Karpas-422 (cell line): ENCODE measurements at regions not wholly inside any gene's neighbourhood (a gene's known extent, or its start where the extent isn't known, plus 50 kb on each side); places are given as distances from the start of the nearest gene placed in this dataset.

Experiments used
- DNase-seq: peaks from one replicate; pipeline ENCODE4 v3.0.0-alpha.2; 2015
- H2AFZ ChIP-seq: fragments of 200-600 bp; sonication (generic); 2 replicates; pipeline ENCODE4 v1.6.1; 2014; ENCODE audit warnings: antibody characterized with exemption, low read length, mixed read lengths
- H3K27ac ChIP-seq: fragments of 200-600 bp; sonication (generic); 2 replicates; pipeline ENCODE4 v1.5.1; 2014; ENCODE audit warnings: mild to moderate bottlenecking, low read length, moderate library complexity
- H3K27me3 ChIP-seq: fragments of 200-600 bp; sonication (generic); 2 replicates; pipeline ENCODE4 v1.6.1; 2014; ENCODE audit warnings: low read length, mixed read lengths
- H3K36me3 ChIP-seq: fragments of 200-600 bp; sonication (generic); 2 replicates; pipeline ENCODE4 v1.6.1; 2014; ENCODE audit warnings: low read length, mixed read lengths; ENCODE audit not compliant: insufficient read depth
- H3K4me1 ChIP-seq: fragments of 200-600 bp; sonication (generic); 2 replicates; pipeline ENCODE4 v1.6.1; 2014; ENCODE audit warnings: mild to moderate bottlenecking, low read length, mixed read lengths
- H3K4me2 ChIP-seq: fragments of 200-600 bp; sonication (generic); 2 replicates; pipeline ENCODE4 v1.6.1; 2014; ENCODE audit warnings: low read length, low read depth, mild to moderate bottlenecking; ENCODE audit not compliant: poor library complexity, severe bottlenecking
- H3K4me3 ChIP-seq: fragments of 200-600 bp; sonication (generic); 2 replicates; pipeline ENCODE4 v1.5.1; 2014; ENCODE audit warnings: mild to moderate bottlenecking, antibody characterized with exemption, low read length, mixed read lengths
- H3K79me2 ChIP-seq: fragments of 200-600 bp; sonication (generic); 2 replicates; pipeline ENCODE4 v1.6.1; 2014; ENCODE audit warnings: mild to moderate bottlenecking, low read length, mixed read lengths
- H3K9ac ChIP-seq: fragments of 200-600 bp; sonication (generic); 2 replicates; pipeline ENCODE4 v1.6.0; 2014; ENCODE audit warnings: low read length
- H3K9me2 ChIP-seq: fragments of 200-600 bp; sonication (generic), shearing (Covaris generic); replicated peaks from 2 replicates; pipeline ENCODE4 v1.6.0; 2014; ENCODE audit warnings: mild to moderate bottlenecking, low read length, moderate library complexity; ENCODE audit not compliant: insufficient read depth
- H3K9me3 ChIP-seq: fragments of 300-700, 200-600 bp; sonication (generic); 2 replicates; pipeline ENCODE4 v1.6.1; 2014; ENCODE audit warnings: low read length, mixed read lengths
- H4K20me1 ChIP-seq: fragments of 200-600 bp; sonication (generic); 2 replicates; pipeline ENCODE4 v1.6.1; 2014; ENCODE audit warnings: mild to moderate bottlenecking, antibody characterized with exemption, low read length, low read depth; ENCODE audit not compliant: insufficient read depth

DNA sequence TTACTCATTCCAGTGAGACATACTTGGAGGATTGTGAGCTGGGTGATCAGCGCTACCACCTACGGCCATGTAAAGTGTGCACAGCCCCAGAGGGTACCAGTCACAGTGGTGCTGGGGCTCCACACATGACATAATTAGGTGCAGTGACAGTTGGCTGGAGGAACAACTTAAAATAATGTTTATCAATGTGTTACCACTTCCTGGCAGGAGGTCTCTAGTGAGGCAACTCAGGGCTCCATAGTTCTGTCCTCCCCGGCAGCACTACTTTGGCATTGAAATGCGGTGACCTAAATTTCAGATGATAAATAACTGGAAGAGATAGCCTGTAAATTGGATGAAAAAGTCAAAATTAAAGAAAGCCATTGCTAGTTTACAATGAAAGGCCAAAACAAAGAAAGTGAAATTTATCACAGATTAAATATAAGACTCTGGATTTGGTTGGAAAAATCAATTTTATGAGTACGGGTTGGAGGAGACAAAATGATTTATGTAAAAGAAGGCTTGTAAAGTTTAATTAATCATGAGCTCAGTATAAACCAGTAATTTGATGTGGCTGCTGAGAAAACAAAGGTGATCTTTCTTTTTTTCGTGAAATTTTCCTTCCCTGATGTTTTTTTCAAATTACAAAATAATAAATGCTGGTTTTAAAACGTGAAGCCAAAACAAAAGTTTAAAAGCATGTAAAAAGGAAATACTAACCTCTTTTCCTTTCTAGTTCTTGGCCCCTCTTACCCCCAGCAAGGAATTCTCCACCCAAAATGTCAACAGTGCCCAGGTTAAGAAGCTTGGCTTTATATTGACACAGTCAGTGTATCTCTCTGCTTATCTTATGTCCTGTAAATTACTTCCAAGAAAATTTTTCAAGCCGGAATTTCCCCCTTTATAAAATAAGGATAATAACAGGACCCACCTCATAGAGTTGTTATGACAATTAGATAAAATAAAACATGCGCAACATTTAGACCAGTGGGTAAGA is 126.7 kb upstream of the NOX3 start:
- Histone ChIP-seq H3K27me3 (no peaks in the 10 kb centered on the region), H3K4me2 (no peak overlapping the region), H3K4me1 (no peaks in the 10 kb centered on the region)

DNA sequence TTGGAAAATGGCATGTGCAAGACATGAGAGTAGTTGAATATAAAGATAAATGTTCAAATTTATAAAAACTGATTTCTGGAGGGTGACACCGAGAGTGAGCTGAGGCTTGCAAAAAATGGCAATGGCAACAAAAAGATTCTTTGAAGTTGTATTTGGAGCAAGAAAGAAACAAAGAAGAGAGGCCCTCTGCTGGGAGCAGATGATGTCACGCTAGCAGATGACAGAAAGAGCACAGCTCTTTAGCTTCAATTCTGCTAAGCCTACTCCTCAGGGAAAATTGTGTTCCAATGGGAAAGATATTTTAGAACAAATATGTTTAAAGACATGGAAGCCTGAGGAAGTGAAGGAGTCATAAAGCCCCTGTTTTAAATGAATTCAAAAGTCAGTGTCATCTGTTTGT is 125.3 kb upstream of the NOX3 start:
- no peak overlapping the region for H3K27ac ChIP-seq
- no peaks in the 10 kb centered on the region for H3K9me2 ChIP-seq
- no peak overlapping the region for H3K4me3 ChIP-seq
- H3K36me3 ChIP-seq, result no peaks in the 10 kb centered on the region
- DNase-seq, result no peak
- H3K4me2 ChIP-seq, result no peak overlapping the region
- H4K20me1 ChIP-seq, result no peaks in the 10 kb centered on the region
- no peaks in the 10 kb centered on the region for H3K79me2 ChIP-seq
- H2AFZ ChIP-seq, result no peak overlapping the region
- H3K27me3 ChIP-seq, result no peaks in the 10 kb centered on the region
- H3K9ac ChIP-seq, result no peak overlapping the region
- H3K9me3 ChIP-seq, result no peaks in the 10 kb centered on the region
- no peaks in the 10 kb centered on the region for H3K4me1 ChIP-seq

More for the DNA sequence above, 126.7 kb upstream of the NOX3 start:
- no peak overlapping the region for H3K27ac ChIP-seq
- H3K79me2 ChIP-seq, result no peaks in the 10 kb centered on the region
- no peaks in the 10 kb centered on the region for H3K36me3 ChIP-seq
- no peaks in the 10 kb centered on the region for H4K20me1 ChIP-seq
- H3K9me2 ChIP-seq, result no peaks in the 10 kb centered on the region
- no peak for DNase-seq
- no peak overlapping the region for H2AFZ ChIP-seq
- no peak overlapping the region for H3K4me3 ChIP-seq
- no peaks in the 10 kb centered on the region for H3K9me3 ChIP-seq
- H3K9ac ChIP-seq, result no peak overlapping the region

DNA sequence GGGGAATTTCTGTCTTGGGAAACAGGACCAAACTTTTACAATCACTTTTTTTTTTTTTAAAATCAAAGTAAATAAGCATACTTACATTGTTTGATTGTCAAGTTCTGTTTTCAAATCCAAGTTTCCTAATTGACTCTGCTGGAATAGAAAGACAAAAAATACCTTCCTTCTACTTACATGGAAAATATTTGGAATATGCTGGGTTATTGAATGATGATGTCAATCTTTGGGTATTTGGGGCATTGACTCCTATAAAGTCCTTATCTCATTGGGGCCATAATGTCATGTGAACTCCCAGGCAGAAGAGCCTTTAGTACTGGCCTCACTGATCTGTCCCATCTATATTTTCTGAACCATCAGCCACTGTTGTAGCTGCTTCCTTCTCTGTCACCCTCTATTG is 122.6 kb upstream of the NOX3 start:
- Histone ChIP-seq H3K9me3 (no peaks in the 10 kb centered on the region), H2AFZ (no peak overlapping the region), H3K4me2 (no peak overlapping the region), H3K36me3 (no peaks in the 10 kb centered on the region), H3K27ac (no peak overlapping the region), H3K9ac (no peak overlapping the region), H3K79me2 (no peaks in the 10 kb centered on the region), H3K4me3 (no peak overlapping the region), H3K27me3 (no peaks in the 10 kb centered on the region), H3K4me1 (no peaks in the 10 kb centered on the region), H4K20me1 (no peaks in the 10 kb centered on the region), H3K9me2 (no peaks in the 10 kb centered on the region)
- no peak for DNase-seq

DNA sequence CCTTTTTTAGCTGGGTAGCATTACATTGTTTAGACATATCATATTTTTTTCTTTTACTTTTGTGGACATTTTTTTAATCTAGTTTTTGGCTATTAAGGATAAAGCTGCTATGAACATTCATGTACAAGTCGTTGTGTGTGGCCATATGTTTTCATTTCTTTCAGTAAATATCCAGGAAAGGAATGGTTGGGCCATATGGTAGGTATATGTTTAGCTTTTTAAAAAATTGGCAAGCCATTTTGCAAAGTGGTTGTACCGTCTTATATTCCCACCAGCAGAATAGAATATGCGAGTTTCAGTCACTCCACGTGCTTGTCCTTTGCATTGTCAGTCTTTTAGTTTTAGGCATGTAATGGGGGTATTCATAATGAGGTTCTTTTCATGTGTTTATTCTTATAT is 106.3 kb upstream of the NOX3 start:
- no peak overlapping the region for H3K9ac ChIP-seq
- no peak for DNase-seq
- H3K27ac ChIP-seq, result no peak overlapping the region
- H3K4me2 ChIP-seq, result no peak overlapping the region
- no peaks in the 10 kb centered on the region for H3K4me1 ChIP-seq
- no peaks in the 10 kb centered on the region; the same call in 1 of the 2 replicates for H3K27me3 ChIP-seq
- H3K79me2 ChIP-seq, result no peaks in the 10 kb centered on the region
- H3K9me3 ChIP-seq, result no peaks in the 10 kb centered on the region
- no peaks in the 10 kb centered on the region for H3K36me3 ChIP-seq
- H4K20me1 ChIP-seq, result no peaks in the 10 kb centered on the region
- H3K4me3 ChIP-seq, result no peak overlapping the region
- H3K9me2 ChIP-seq, result no peaks in the 10 kb centered on the region
- no peak overlapping the region for H2AFZ ChIP-seq

DNA sequence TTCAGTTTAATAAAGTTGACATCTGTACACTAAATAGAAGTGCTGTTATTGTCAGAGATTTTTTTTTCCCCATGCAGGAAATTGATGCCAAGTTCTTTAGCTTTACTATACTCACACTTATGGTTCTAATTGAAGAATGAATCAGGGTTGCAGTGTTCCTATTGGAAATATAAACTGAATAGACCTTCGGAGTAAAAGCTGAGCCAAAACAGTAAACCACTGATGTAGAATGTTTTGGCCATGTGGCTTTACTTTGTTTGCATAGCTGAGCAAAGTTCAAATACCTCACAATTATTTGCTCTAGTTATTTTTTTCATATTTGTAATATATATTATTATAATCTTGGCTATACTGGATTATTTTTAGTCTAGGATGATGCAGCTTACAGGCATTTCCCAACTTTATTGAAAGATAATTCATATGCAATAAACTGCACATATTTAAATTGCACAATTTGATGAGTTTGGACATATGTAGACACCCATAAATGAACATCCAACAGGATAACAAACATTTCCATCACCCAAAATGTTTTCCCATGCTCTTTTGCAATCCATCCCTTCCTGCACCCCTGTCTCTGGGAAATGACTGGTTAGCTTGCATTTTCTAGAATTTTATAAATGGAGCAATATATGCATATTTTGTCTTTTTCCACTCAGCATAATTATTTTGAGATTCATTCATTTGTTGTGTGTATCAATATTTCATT is 105.8 kb upstream of the NOX3 start:
- H3K9me3 ChIP-seq, result no peaks in the 10 kb centered on the region
- no peaks in the 10 kb centered on the region for H3K4me1 ChIP-seq
- no peak overlapping the region for H3K27ac ChIP-seq
- no peaks in the 10 kb centered on the region for H3K36me3 ChIP-seq
- H3K79me2 ChIP-seq, result no peaks in the 10 kb centered on the region
- no peak overlapping the region for H3K4me2 ChIP-seq
- no peaks in the 10 kb centered on the region for H3K9me2 ChIP-seq
- DNase-seq, result no peak
- no peak overlapping the region for H2AFZ ChIP-seq
- no peaks in the 10 kb centered on the region; the same call in 1 of the 2 replicates for H3K27me3 ChIP-seq
- no peak overlapping the region for H3K4me3 ChIP-seq
- no peaks in the 10 kb centered on the region for H4K20me1 ChIP-seq
- H3K9ac ChIP-seq, result no peak overlapping the region

DNA sequence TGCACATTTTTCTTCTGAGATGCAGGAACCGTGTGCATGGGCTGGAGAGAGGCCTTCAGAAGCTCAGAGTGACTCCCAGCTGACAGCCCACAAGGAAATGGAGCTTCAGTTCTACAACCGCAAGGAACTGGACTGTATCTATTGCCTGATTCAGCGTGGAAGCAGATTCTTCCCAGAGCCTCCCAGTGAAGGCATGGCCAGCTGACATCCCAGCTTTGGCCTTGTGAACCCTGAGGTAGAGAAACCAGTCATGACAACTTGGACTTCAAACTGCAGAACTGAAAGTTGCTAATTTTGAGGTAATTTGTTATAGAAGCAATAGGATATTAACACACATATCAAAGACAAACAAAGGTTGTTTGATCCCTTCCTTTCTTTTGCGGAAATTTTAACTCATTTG is 94.3 kb upstream of the NOX3 start:
- no peaks in the 10 kb centered on the region for H3K27me3 ChIP-seq
- no peak for DNase-seq
- H3K9me2 ChIP-seq, result no peaks in the 10 kb centered on the region

DNA sequence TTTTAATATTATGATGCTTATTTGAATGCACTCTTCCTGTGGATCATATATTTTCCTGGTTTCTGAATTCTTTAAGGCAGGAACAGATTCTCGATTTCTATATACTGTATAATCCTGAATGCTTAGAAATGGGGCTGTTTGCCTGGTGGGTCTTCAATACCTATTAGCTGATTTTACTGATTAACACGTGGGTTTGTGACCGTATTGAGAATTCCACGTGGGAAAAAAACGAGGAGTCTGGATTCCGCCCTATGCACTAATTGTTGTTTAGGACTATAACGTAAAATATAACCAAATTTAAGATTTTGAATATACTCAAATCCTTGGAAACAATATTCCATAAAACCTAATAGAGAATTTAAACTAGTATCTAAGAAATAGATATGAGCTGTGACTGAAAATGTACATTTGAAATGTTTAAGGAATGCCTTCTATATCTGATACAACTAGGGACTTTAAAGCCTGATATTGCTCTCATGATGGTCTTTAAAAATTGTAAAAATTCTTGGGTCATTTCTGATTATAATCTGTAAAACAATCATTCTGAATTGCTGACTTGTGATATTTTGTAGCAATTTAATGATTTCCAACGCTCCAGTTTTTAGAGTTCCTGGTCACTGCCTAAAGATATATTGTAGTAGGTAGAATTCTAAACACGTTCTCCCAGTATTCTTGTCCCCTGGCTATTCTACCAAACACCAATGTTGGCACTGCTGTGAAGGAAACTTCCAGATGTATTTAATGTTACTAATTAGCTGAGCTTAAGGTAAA is 93.6 kb upstream of the NOX3 start:
- no peak overlapping the region for H3K27ac ChIP-seq
- no peaks in the 10 kb centered on the region for H3K79me2 ChIP-seq
- no peaks in the 10 kb centered on the region for H3K9me2 ChIP-seq
- H3K27me3 ChIP-seq, result no peaks in the 10 kb centered on the region
- no peak overlapping the region for H3K4me2 ChIP-seq
- no peaks in the 10 kb centered on the region for H3K9me3 ChIP-seq
- H3K4me1 ChIP-seq, result no peaks in the 10 kb centered on the region
- no peak overlapping the region for H2AFZ ChIP-seq
- no peak overlapping the region for H3K9ac ChIP-seq
- H4K20me1 ChIP-seq, result no peaks in the 10 kb centered on the region
- H3K36me3 ChIP-seq, result no peaks in the 10 kb centered on the region
- DNase-seq, result no peak
- no peak overlapping the region for H3K4me3 ChIP-seq

More for the DNA sequence above, 94.3 kb upstream of the NOX3 start:
- H3K4me2 ChIP-seq, result no peak overlapping the region
- H3K27ac ChIP-seq, result no peak overlapping the region
- no peaks in the 10 kb centered on the region for H3K4me1 ChIP-seq
- no peaks in the 10 kb centered on the region for H4K20me1 ChIP-seq
- H3K36me3 ChIP-seq, result no peaks in the 10 kb centered on the region
- no peaks in the 10 kb centered on the region for H3K79me2 ChIP-seq
- no peak overlapping the region for H3K9ac ChIP-seq
- no peaks in the 10 kb centered on the region for H3K9me3 ChIP-seq
- no peak overlapping the region for H2AFZ ChIP-seq
- H3K4me3 ChIP-seq, result no peak overlapping the region

DNA sequence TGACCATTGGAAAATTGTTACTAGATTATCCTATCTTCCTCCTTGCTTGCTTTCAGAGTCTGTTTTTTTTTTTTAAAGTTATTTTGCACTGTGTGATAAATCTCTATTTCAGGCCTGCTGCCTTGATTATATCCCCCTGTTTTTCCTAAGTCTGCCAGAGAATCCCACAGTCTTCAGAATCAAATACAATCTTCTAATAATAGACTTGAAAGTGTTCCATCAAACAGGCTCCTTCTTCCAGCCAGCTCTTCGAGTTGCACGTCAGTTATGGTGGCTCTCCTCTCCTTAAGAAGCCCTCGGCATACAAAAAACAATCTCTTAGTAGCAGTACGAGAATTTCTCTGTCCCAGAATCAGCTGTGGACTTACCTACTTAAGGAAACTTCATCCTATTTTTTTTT is 92.9 kb upstream of the NOX3 start:
- Histone ChIP-seq H4K20me1 (no peaks in the 10 kb centered on the region), H3K9ac (no peak overlapping the region), H3K9me3 (no peaks in the 10 kb centered on the region), H3K36me3 (no peaks in the 10 kb centered on the region), H3K27ac (no peak overlapping the region), H3K4me1 (no peaks in the 10 kb centered on the region), H3K9me2 (no peaks in the 10 kb centered on the region), H3K4me2 (no peak overlapping the region), H3K79me2 (no peaks in the 10 kb centered on the region), H3K4me3 (no peak overlapping the region), H3K27me3 (no peaks in the 10 kb centered on the region), H2AFZ (no peak overlapping the region)
- no peak for DNase-seq
